ENCODE measurements at regions not wholly inside any gene's neighbourhood (a gene's known extent, or its start where the extent isn't known, plus 50 kb on each side); places are given as distances from the start of the nearest gene placed in this dataset.

DNA sequence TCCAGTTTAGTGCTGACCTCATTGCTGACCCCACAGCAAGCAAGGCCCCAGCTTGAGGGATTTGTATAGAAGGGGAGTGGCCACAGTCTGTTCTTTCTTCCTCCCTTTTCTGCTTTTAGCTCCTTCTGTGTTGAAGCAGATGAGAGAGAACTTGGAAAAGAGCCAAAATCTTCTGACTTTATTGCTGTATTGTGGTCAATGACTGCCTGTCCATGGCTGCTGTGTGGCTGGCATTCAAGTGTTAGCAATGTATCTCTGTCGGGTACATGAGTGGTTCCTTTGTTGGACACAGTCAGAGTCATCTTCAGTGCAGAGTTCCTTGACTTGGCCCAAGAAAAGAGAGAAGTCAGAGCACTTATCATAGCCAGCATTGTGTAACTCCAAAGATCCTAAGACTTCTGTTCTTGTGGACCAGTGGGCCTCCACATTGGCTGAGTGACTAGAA lies 154.1 kb downstream of the LRRC70 start:
- in situ Hi-C loops (cut with MboI), result no loop called here
- POLR2A ChIA-PET, result no interaction called here
- H3K9ac ChIP-seq (ENCODE audit: insufficient read depth in 1 of 2, low read depth in 2 of 2, low read length in 2 of 2), result no peak overlapping the region
- no peak for TF ChIP-seq NR2C1 (IDR thresholded peaks at IDR 0.05)
- TF ChIP-seq NR2C1 (tag; IDR thresholded peaks at IDR 0.05), result no peak
- TF ChIP-seq, protein P1, sequence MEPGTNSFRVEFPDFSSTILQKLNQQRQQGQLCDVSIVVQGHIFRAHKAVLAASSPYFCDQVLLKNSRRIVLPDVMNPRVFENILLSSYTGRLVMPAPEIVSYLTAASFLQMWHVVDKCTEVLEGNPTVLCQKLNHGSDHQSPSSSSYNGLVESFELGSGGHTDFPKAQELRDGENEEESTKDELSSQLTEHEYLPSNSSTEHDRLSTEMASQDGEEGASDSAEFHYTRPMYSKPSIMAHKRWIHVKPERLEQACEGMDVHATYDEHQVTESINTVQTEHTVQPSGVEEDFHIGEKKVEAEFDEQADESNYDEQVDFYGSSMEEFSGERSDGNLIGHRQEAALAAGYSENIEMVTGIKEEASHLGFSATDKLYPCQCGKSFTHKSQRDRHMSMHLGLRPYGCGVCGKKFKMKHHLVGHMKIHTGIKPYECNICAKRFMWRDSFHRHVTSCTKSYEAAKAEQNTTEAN (CRISPR knock-in tag; IDR thresholded peaks at IDR 0.05), result no peak
- TF ChIP-seq MCM7 (IDR thresholded peaks at IDR 0.05), result no peak
- TF ChIP-seq NFIC (IDR thresholded peaks at IDR 0.05), result peak; percentile 69
- TF ChIP-seq ZNF3 (CRISPR knock-in tag; IDR thresholded peaks at IDR 0.05), result no peak
- H3K9me1 ChIP-seq (ENCODE audit: control insufficient read depth, insufficient read depth, low read length), result no peaks in the 10 kb centered on the region
- H3K4me1 ChIP-seq (replicated peaks in 1 of 2; ENCODE audit: control insufficient read depth in 2 of 2, insufficient read depth in 2 of 2, low read length in 2 of 2), result no peaks in the 10 kb centered on the region
- ATAC-seq, result no peak
- DNase-seq (ENCODE audit: extremely low read depth in 1 of 4, low spot score in 3 of 4), result no peak
- FAIRE-seq, result no peak
- BruUV-seq (replicated peaks), result no TSS peak
- H3K9me3 ChIP-seq (replicated peaks; ENCODE audit: control insufficient read depth, insufficient read depth, low read depth, low read length), result no peaks in the 10 kb centered on the region
- H3K27me3 ChIP-seq (ENCODE audit: control insufficient read depth in 2 of 2, insufficient read depth in 2 of 2, low read length in 2 of 2), result no peaks in the 10 kb centered on the region
- intact Hi-C loops (cut with micrococcal nuclease), result no loop called here
- H3K27ac ChIP-seq (ENCODE audit: extremely low read depth, low read depth, low read length), result no peak overlapping the region
- H3K36me3 ChIP-seq (ENCODE audit: control insufficient read depth, insufficient read depth, low read length), result no peaks in the 10 kb centered on the region
- no peak overlapping the region for H2AFZ ChIP-seq (ENCODE audit: low read depth, low read length)
- no peaks in the 10 kb centered on the region for H4K20me1 ChIP-seq (replicated peaks; ENCODE audit: control insufficient read depth, insufficient read depth, low read length)
- H3K4me2 ChIP-seq (ENCODE audit: insufficient read depth, low read length), result no peak overlapping the region
- WGBS (ENCODE audit: insufficient coverage, low coverage, missing lambda C conversion rate), result 0% methylated on average over 1 of the region's 1 CpG
- H3K79me2 ChIP-seq (ENCODE audit: control insufficient read depth, insufficient read depth, low read length), result no peaks in the 10 kb centered on the region
- H3K4me3 ChIP-seq, result no peak overlapping the region
- CTCF ChIA-PET (ENCODE audit: low intra/inter-chr PET ratio), result no interaction called here

DNA sequence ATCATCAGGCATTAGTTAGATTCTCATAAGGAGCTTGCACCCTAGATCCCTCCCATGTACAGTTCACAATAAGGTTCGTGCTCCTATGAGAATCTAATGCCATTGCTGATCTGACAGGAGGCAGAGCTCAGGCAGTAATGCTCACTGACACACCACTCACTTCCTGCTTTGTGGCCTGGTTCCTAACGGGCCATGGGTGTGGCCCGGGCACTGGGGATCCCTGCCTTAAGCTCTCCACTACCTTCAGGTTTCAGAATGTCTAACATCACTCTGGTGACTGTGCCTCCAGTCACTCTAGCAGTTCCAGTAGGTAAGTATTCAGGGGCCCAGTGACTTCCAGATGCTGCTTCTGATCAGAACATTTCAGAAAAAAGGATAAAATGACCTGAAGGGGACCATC lies 152.4 kb downstream of the LRRC70 start:
- H3K9ac ChIP-seq (ENCODE audit: insufficient read depth in 1 of 2, low read depth in 2 of 2, low read length in 2 of 2), result no peak overlapping the region
- intact Hi-C loops (cut with micrococcal nuclease), result no loop called here
- ATAC-seq (no peak), FAIRE-seq (no peak), DNase-seq (ENCODE audit: extremely low read depth in 1 of 4, low spot score in 3 of 4) (no peak)
- CTCF ChIA-PET (ENCODE audit: low intra/inter-chr PET ratio), result no interaction called here
- H3K27me3 ChIP-seq (ENCODE audit: control insufficient read depth in 2 of 2, insufficient read depth in 2 of 2, low read length in 2 of 2), result no peaks in the 10 kb centered on the region
- H3K36me3 ChIP-seq (ENCODE audit: control insufficient read depth, insufficient read depth, low read length), result no peaks in the 10 kb centered on the region
- in situ Hi-C loops (cut with MboI), result no loop called here
- 0% methylated on average over 3 of the region's 3 CpGs for WGBS (ENCODE audit: insufficient coverage, low coverage, missing lambda C conversion rate)
- H3K4me2 ChIP-seq (ENCODE audit: insufficient read depth, low read length), result no peak overlapping the region
- no peaks in the 10 kb centered on the region for H3K79me2 ChIP-seq (ENCODE audit: control insufficient read depth, insufficient read depth, low read length)
- H2AFZ ChIP-seq (ENCODE audit: low read depth, low read length), result no peak overlapping the region
- no peak overlapping the region for H3K27ac ChIP-seq (ENCODE audit: extremely low read depth, low read depth, low read length)
- H3K4me3 ChIP-seq, result no peak overlapping the region
- H4K20me1 ChIP-seq (replicated peaks; ENCODE audit: control insufficient read depth, insufficient read depth, low read length), result no peaks in the 10 kb centered on the region
- H3K9me3 ChIP-seq (replicated peaks; ENCODE audit: control insufficient read depth, insufficient read depth, low read depth, low read length), result no peaks in the 10 kb centered on the region
- no peaks in the 10 kb centered on the region for H3K4me1 ChIP-seq (replicated peaks in 1 of 2; ENCODE audit: control insufficient read depth in 2 of 2, insufficient read depth in 2 of 2, low read length in 2 of 2)
- POLR2A ChIA-PET, result no interaction called here
- H3K9me1 ChIP-seq (ENCODE audit: control insufficient read depth, insufficient read depth, low read length), result no peaks in the 10 kb centered on the region
- BruUV-seq (replicated peaks), result no TSS peak
- no peak for TF ChIP-seq NR3C1 (CRISPR knock-in tag; IDR thresholded peaks at IDR 0.05)
- TF ChIP-seq ZKSCAN8 (CRISPR knock-in tag; IDR thresholded peaks at IDR 0.05), result no peak
- no peak for TF ChIP-seq JUND (IDR thresholded peaks at IDR 0.05; ENCODE audit: borderline replicate concordance, low read depth, low read length)
- no peak for TF ChIP-seq JUND (tag; IDR thresholded peaks at IDR 0.05; ENCODE audit: borderline replicate concordance, low read depth, low read length)
- no peak for TF ChIP-seq ZNF212 (CRISPR knock-in tag; IDR thresholded peaks at IDR 0.05)
- TF ChIP-seq, protein P2, sequence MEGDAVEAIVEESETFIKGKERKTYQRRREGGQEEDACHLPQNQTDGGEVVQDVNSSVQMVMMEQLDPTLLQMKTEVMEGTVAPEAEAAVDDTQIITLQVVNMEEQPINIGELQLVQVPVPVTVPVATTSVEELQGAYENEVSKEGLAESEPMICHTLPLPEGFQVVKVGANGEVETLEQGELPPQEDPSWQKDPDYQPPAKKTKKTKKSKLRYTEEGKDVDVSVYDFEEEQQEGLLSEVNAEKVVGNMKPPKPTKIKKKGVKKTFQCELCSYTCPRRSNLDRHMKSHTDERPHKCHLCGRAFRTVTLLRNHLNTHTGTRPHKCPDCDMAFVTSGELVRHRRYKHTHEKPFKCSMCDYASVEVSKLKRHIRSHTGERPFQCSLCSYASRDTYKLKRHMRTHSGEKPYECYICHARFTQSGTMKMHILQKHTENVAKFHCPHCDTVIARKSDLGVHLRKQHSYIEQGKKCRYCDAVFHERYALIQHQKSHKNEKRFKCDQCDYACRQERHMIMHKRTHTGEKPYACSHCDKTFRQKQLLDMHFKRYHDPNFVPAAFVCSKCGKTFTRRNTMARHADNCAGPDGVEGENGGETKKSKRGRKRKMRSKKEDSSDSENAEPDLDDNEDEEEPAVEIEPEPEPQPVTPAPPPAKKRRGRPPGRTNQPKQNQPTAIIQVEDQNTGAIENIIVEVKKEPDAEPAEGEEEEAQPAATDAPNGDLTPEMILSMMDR (IDR thresholded peaks at IDR 0.05 in 2 of 3, conservative IDR thresholded peaks at IDR 0.05 in 1 of 3; ENCODE audit: insufficient read depth in 2 of 3, low read depth in 1 of 3, low read length in 3 of 3), result no peak
- no peak for TF ChIP-seq MAFK (IDR thresholded peaks at IDR 0.05; ENCODE audit: low read length)
- no peak for TF ChIP-seq ETV1 (tag; conservative IDR thresholded peaks at IDR 0.05; ENCODE audit: low read depth)
- TF ChIP-seq HNRNPUL1 (IDR thresholded peaks at IDR 0.05; ENCODE audit: low read length), result no peak
- no peak for TF ChIP-seq ELF4 (CRISPR knock-in tag; IDR thresholded peaks at IDR 0.05)
- no peak for TF ChIP-seq ZNF699 (CRISPR knock-in tag; IDR thresholded peaks at IDR 0.05; ENCODE audit: insufficient replicate concordance)

Data from K562 (cell line).